C4-2B (cell line): ENCODE measurements at regions not wholly inside any gene's neighbourhood (a gene's known extent, or its start where the extent isn't known, plus 50 kb on each side); places are given as distances from the start of the nearest gene placed in this dataset.

Source experiments
- CTCF ChIP-seq: fragments of 450-650 bp; conservative IDR thresholded peaks from 2 replicates; pipeline ENCODE4 v1.5.1; 2017; ENCODE audit warnings: mild to moderate bottlenecking
- ZFX ChIP-seq: fragments of 450-650 bp; IDR thresholded peaks from 2 replicates; pipeline ENCODE4 v1.6.1; 2017

DNA sequence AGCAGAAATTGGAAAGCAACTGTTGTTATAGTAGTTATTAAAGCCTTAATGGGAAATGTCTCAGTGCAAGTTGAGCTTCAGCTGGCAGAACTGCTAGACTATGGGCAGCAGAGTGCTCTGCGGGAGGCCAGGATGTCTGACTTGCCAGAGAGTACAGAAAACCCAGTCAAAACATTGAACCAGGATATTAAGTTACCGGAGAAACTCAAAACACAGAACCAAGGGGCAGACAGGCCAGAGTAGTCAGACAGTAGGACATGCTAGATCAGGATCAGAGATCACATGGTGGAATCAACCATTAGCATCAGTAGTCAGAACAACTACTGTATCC is 72.9 kb upstream of the TNIP3 start:
- TF ChIP-seq CTCF (no peak), ZFX (no peak)
